Keratinocyte (primary cell): ENCODE measurements at regions not wholly inside any gene's neighbourhood (a gene's known extent, or its start where the extent isn't known, plus 50 kb on each side); places are given as distances from the start of the nearest gene placed in this dataset.

Experiments used
- DNase-seq: peaks from one replicate; pipeline ENCODE4 v3.0.0-alpha.2; 2011; ENCODE audit warnings: low read depth, missing footprints, low spot score
- FAIRE-seq: peaks from 2 replicates; lab custom pipeline; 2011; peaks lifted over from hg19 to GRCh38; lab: Jason Lieb, UNC
- H2AFZ ChIP-seq: 2 replicates; pipeline ENCODE4 v1.6.0; 2012; ENCODE audit warnings: low read length, control low read depth, inconsistent platforms; ENCODE audit not compliant: control insufficient read depth
- H3K27ac ChIP-seq: 2 replicates; pipeline ENCODE4 v1.5.1; 2011; ENCODE audit warnings: low read length; ENCODE audit not compliant: control insufficient read depth, insufficient read depth
- H3K27me3 ChIP-seq: 3 replicates; pipeline ENCODE4 v1.6.0; 2011; ENCODE audit warnings: low read length; ENCODE audit not compliant: control insufficient read depth, insufficient read depth; ENCODE audit errors: extremely low read depth
- H3K36me3 ChIP-seq, 2 experiments: 2 replicates in 1 of 2; 3 replicates in 1 of 2; pipeline ENCODE4 v1.5.1; 2011; ENCODE audit warnings: low read length in 2 of 2, mild to moderate bottlenecking in 1 of 2; ENCODE audit not compliant: control insufficient read depth in 2 of 2, insufficient read depth in 2 of 2; ENCODE audit errors: extremely low read depth in 1 of 2
- H3K4me1 ChIP-seq: 3 replicates; pipeline ENCODE4 v1.5.1; 2011; ENCODE audit warnings: low read length; ENCODE audit not compliant: control insufficient read depth, insufficient read depth; ENCODE audit errors: extremely low read depth
- H3K4me2 ChIP-seq: 3 replicates; pipeline ENCODE4 v1.6.0; 2011; ENCODE audit warnings: low read depth, low read length; ENCODE audit not compliant: control insufficient read depth, insufficient read depth; ENCODE audit errors: extremely low read depth
- H3K4me3 ChIP-seq, 3 experiments: fragments of 200-600 bp in 1 of 3; sonication (generic) in 1 of 3; 2 replicates in 2 of 3; 3 replicates in 1 of 3; pipeline ENCODE4 v1.5.1; 2011 to 2016; ENCODE audit warnings: low read length in 3 of 3, mild to moderate bottlenecking in 3 of 3, control low read depth in 2 of 3, inconsistent platforms in 1 of 3, low read depth in 1 of 3, mixed read lengths in 1 of 3, mixed run types in 1 of 3, moderate library complexity in 1 of 3; ENCODE audit not compliant: control insufficient read depth in 2 of 3, insufficient read depth in 2 of 3; ENCODE audit errors: extremely low read depth in 1 of 3
- H3K79me2 ChIP-seq: 2 replicates; pipeline ENCODE4 v1.6.0; 2012; ENCODE audit warnings: low read length; ENCODE audit not compliant: control insufficient read depth, insufficient read depth
- H3K9ac ChIP-seq: 3 replicates; pipeline ENCODE4 v1.6.0; 2011; ENCODE audit warnings: low read length; ENCODE audit not compliant: control insufficient read depth, insufficient read depth; ENCODE audit errors: extremely low read depth
- H3K9me1 ChIP-seq: 3 replicates; pipeline ENCODE4 v1.6.0; 2011; ENCODE audit warnings: low read length; ENCODE audit not compliant: control insufficient read depth, insufficient read depth; ENCODE audit errors: extremely low read depth
- H3K9me3 ChIP-seq: 2 replicates; pipeline ENCODE4 v1.5.1; 2012; ENCODE audit warnings: low read depth, low read length; ENCODE audit not compliant: control insufficient read depth
- H4K20me1 ChIP-seq: 3 replicates; pipeline ENCODE4 v1.6.0; 2011; ENCODE audit warnings: low read length; ENCODE audit not compliant: control insufficient read depth, insufficient read depth; ENCODE audit errors: extremely low read depth
- EZH2 ChIP-seq: IDR thresholded peaks from one replicate; pipeline ENCODE4 v1.6.1; 2012; ENCODE audit warnings: inconsistent platforms, mild to moderate bottlenecking, low read length, moderate library complexity
- dilution Hi-C: fragments of 300-500 bp; cut with MboI; formaldehyde crosslinking; loops from one replicate; pipeline ENCODE4 v1.7.0; 2020; ENCODE audit warnings: low sequenced_read_pairs; ENCODE audit not compliant: extremely low pct_ligation_motif_present
- TF ChIP-seq, protein P1 (sequence below), 3 experiments: IDR thresholded peaks in 1 of 3; conservative IDR thresholded peaks in 1 of 3; optimal IDR thresholded peaks in 1 of 3; 2 replicates in 2 of 3; 3 replicates in 1 of 3; pipeline versions ENCODE3 to v1.5.1; 2011; ENCODE audit warnings: low read length in 3 of 3, mild to moderate bottlenecking in 3 of 3, moderate library complexity in 2 of 3, control low read depth in 1 of 3, inconsistent platforms in 1 of 3; ENCODE audit not compliant: insufficient read depth in 2 of 3; ENCODE audit errors: extremely low read depth in 1 of 3

- Histone ChIP-seq H3K4me2 (peak overlapping the region; percentile 61), H3K4me1 (peaks cover 39% of the 10 kb centered on the region), H4K20me1 (no peaks in the 10 kb centered on the region), H3K4me3 (no peak overlapping the region), H3K9ac (no peak overlapping the region), H3K27ac (peak overlapping the region; percentile 58), H3K79me2 (no peaks in the 10 kb centered on the region), H3K36me3 (no peaks in the 10 kb centered on the region), H3K9me3 (no peaks in the 10 kb centered on the region), H2AFZ (no peak overlapping the region), H3K9me1 (no peaks in the 10 kb centered on the region), H3K27me3 (no peaks in the 10 kb centered on the region)
- dilution Hi-C loops: no loop called here
- FAIRE-seq (peak; percentile 17), DNase-seq (no peak)
- no peak for TF ChIP-seq EZH2
- TF ChIP-seq, protein P1, sequence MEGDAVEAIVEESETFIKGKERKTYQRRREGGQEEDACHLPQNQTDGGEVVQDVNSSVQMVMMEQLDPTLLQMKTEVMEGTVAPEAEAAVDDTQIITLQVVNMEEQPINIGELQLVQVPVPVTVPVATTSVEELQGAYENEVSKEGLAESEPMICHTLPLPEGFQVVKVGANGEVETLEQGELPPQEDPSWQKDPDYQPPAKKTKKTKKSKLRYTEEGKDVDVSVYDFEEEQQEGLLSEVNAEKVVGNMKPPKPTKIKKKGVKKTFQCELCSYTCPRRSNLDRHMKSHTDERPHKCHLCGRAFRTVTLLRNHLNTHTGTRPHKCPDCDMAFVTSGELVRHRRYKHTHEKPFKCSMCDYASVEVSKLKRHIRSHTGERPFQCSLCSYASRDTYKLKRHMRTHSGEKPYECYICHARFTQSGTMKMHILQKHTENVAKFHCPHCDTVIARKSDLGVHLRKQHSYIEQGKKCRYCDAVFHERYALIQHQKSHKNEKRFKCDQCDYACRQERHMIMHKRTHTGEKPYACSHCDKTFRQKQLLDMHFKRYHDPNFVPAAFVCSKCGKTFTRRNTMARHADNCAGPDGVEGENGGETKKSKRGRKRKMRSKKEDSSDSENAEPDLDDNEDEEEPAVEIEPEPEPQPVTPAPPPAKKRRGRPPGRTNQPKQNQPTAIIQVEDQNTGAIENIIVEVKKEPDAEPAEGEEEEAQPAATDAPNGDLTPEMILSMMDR (optimal IDR thresholded peaks at IDR 0.05 in 1 of 3, IDR thresholded peaks at IDR 0.05 in 1 of 3, conservative IDR thresholded peaks at IDR 0.05 in 1 of 3; ENCODE audit: extremely low read depth in 1 of 3, insufficient read depth in 2 of 3, low read length in 3 of 3): no peak
Observed at GRCh38 chr5:52728224-52728623, 59.5 kb upstream of the ITGA1 start.

DNA sequence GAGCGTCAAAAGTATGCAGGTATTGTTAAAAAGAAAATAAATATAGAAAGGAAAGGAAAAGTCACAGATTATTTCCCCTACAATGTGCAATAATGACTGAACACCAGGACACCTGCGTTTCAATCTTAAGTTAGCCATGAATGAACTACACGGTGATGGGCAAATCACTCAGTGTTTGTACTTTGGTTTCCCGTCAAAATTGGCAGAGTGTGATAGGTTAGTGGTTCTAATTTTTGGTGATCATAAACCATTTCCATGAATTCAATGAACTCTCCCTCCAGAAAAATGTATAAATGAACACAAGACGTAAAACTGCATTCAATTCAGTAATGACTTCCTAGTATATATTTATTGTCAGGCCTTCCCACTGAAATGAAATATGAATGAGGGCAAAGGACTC, 59.0 kb upstream of the ITGA1 start:
- Histone ChIP-seq H4K20me1 (no peaks in the 10 kb centered on the region), H3K9ac (no peak overlapping the region), H3K4me2 (no peak overlapping the region), H3K36me3 (no peaks in the 10 kb centered on the region), H3K4me1 (peaks cover 39% of the 10 kb centered on the region), H3K4me3 (no peak overlapping the region), H2AFZ (no peak overlapping the region), H3K9me3 (no peaks in the 10 kb centered on the region), H3K27ac (no peak overlapping the region), H3K9me1 (no peaks in the 10 kb centered on the region), H3K79me2 (no peaks in the 10 kb centered on the region), H3K27me3 (no peaks in the 10 kb centered on the region)
- TF ChIP-seq, protein P1 (optimal IDR thresholded peaks at IDR 0.05 in 1 of 3, IDR thresholded peaks at IDR 0.05 in 1 of 3, conservative IDR thresholded peaks at IDR 0.05 in 1 of 3; ENCODE audit: extremely low read depth in 1 of 3, insufficient read depth in 2 of 3, low read length in 3 of 3): no peak
- no peak for TF ChIP-seq EZH2
- FAIRE-seq: no peak
- DNase-seq: no peak
- dilution Hi-C loops: no loop called here
